ENCODE measurements at regions not wholly inside any gene's neighbourhood (a gene's known extent, or its start where the extent isn't known, plus 50 kb on each side); places are given as distances from the start of the nearest gene placed in this dataset.

- no peaks in the 10 kb centered on the region for H3K27me3 ChIP-seq (ENCODE audit: control insufficient read depth in 1 of 2, insufficient read depth in 2 of 2, low read length in 2 of 2)
- no peaks in the 10 kb centered on the region for H3K4me1 ChIP-seq (ENCODE audit: control insufficient read depth, insufficient read depth, low read length)
- H3K36me3 ChIP-seq (ENCODE audit: control insufficient read depth in 2 of 2, insufficient read depth in 2 of 2, low read length in 2 of 2) = no peaks in the 10 kb centered on the region
- no peak overlapping the region for H3K9ac ChIP-seq (ENCODE audit: low read length in 2 of 2)
- no peak overlapping the region for H3K4me3 ChIP-seq (ENCODE audit: low read length in 2 of 2)
- no peak overlapping the region for H3K27ac ChIP-seq (ENCODE audit: low read length)
- H3K9me3 ChIP-seq (ENCODE audit: control insufficient read depth in 2 of 2, low read length in 2 of 2) = peaks cover 4% of the 10 kb centered on the region in 2 donors
Measured at GRCh38 chr12:42769455-42769854, 179.9 kb upstream of the PRICKLE1 start.

DNA sequence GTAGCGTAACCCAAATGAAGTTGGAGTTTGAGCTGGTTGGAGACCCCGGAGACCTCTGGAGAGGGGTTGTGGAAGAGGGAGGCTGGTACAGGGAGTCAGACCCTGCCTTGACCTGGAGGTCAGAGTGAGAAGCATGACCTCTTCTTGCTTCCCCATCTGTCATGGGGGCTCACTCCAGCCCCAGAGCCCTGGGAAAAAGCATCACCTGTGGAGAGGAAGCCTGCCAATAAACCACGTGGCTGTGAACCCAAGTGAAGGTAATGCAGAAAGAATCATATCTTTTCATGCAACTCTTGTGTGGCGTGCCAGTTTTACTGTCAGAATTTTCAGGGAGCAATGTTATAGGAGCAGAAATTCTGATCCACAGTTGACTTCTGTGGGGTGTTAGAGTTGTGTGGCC lies 178.5 kb upstream of the PRICKLE1 start:
- H3K4me3 ChIP-seq (ENCODE audit: low read length in 2 of 2) = no peak overlapping the region
- no peak overlapping the region for H3K9ac ChIP-seq (ENCODE audit: low read length in 2 of 2)
- no peaks in the 10 kb centered on the region for H3K36me3 ChIP-seq (ENCODE audit: control insufficient read depth in 2 of 2, insufficient read depth in 2 of 2, low read length in 2 of 2)
- peaks cover 4% of the 10 kb centered on the region in 2 donors for H3K9me3 ChIP-seq (ENCODE audit: control insufficient read depth in 2 of 2, low read length in 2 of 2)
- H3K27me3 ChIP-seq (ENCODE audit: control insufficient read depth in 1 of 2, insufficient read depth in 2 of 2, low read length in 2 of 2) = no peaks in the 10 kb centered on the region
- no peaks in the 10 kb centered on the region for H3K4me1 ChIP-seq (ENCODE audit: control insufficient read depth, insufficient read depth, low read length)
- no peak overlapping the region for H3K27ac ChIP-seq (ENCODE audit: low read length)

DNA sequence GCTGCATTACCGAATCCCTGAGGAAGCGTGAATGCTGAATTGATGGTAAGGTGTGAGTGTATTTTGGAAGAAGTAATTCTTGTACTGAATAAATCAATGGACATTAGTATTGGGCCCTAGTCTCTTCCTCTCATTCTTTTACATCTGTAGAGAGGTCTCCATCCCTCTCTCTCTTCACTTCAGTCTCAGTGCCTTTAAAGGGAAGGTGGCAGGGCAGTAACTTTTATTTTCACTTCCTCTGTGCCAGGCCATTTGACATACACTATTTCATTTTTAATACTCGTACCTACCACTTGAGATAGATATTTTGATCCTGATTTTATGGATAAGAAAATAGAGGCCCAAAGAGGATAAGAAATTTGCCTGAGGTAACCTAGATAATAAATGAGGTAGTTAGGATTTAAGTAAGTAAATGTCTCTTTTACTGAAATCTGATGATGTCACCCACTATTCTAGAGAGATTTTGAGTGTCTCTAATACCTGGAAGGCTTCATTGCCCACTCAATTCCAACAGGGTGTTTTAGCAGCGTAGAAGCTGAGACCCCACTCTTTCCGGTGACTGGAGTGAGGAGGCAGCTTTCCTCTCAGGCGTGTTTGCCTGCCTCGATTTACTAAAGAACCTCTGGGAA lies 177.9 kb upstream of the PRICKLE1 start:
- no peaks in the 10 kb centered on the region for H3K36me3 ChIP-seq (ENCODE audit: control insufficient read depth in 2 of 2, insufficient read depth in 2 of 2, low read length in 2 of 2)
- no peak overlapping the region for H3K9ac ChIP-seq (ENCODE audit: low read length in 2 of 2)
- peaks cover 3 to 4% of the 10 kb centered on the region in 2 donors for H3K9me3 ChIP-seq (ENCODE audit: control insufficient read depth in 2 of 2, low read length in 2 of 2)
- no peak overlapping the region for H3K27ac ChIP-seq (ENCODE audit: low read length)
- H3K4me1 ChIP-seq (ENCODE audit: control insufficient read depth, insufficient read depth, low read length) = no peaks in the 10 kb centered on the region
- H3K27me3 ChIP-seq (ENCODE audit: control insufficient read depth in 1 of 2, insufficient read depth in 2 of 2, low read length in 2 of 2) = no peaks in the 10 kb centered on the region
- H3K4me3 ChIP-seq (ENCODE audit: low read length in 2 of 2) = no peak overlapping the region

DNA sequence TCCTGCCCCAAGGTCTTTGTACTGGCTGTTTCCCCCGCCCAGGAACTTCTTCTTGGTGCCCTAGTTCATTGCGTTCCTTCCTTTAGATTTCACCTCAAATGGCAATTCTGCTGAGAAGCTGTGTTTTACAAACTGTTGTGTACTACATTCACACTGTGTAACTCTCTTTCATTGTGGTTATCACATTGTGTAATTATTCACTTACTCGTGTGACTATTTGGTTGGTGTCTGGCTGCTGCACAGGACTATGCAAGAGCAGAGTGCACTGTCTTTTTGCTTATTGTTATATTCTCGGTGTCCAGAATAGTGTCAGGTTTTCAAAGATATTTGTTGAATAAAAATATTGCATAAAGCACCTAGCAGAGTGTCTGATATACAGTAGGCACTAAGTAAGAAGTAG lies 177.2 kb upstream of the PRICKLE1 start:
- Histone ChIP-seq H3K36me3 (ENCODE audit: control insufficient read depth in 2 of 2, insufficient read depth in 2 of 2, low read length in 2 of 2) (no peaks in the 10 kb centered on the region), H3K27ac (ENCODE audit: low read length) (no peak overlapping the region), H3K4me1 (ENCODE audit: control insufficient read depth, insufficient read depth, low read length) (no peaks in the 10 kb centered on the region), H3K9ac (ENCODE audit: low read length in 2 of 2) (no peak overlapping the region), H3K9me3 (ENCODE audit: control insufficient read depth in 2 of 2, low read length in 2 of 2) (no peaks in the 10 kb centered on the region), H3K4me3 (ENCODE audit: low read length in 2 of 2) (no peak overlapping the region), H3K27me3 (ENCODE audit: control insufficient read depth in 1 of 2, insufficient read depth in 2 of 2, low read length in 2 of 2) (no peaks in the 10 kb centered on the region)

GRCh38 chr12:42766026-42766425 lies 176.5 kb upstream of the PRICKLE1 start:
- Histone ChIP-seq H3K4me1 (ENCODE audit: control insufficient read depth, insufficient read depth, low read length) (no peaks in the 10 kb centered on the region), H3K4me3 (ENCODE audit: low read length in 2 of 2) (no peak overlapping the region), H3K9ac (ENCODE audit: low read length in 2 of 2) (no peak overlapping the region), H3K27me3 (ENCODE audit: control insufficient read depth in 1 of 2, insufficient read depth in 2 of 2, low read length in 2 of 2) (no peaks in the 10 kb centered on the region), H3K36me3 (ENCODE audit: control insufficient read depth in 2 of 2, insufficient read depth in 2 of 2, low read length in 2 of 2) (no peaks in the 10 kb centered on the region), H3K27ac (ENCODE audit: low read length) (no peak overlapping the region), H3K9me3 (ENCODE audit: control insufficient read depth in 2 of 2, low read length in 2 of 2) (no peaks in the 10 kb centered on the region)

DNA sequence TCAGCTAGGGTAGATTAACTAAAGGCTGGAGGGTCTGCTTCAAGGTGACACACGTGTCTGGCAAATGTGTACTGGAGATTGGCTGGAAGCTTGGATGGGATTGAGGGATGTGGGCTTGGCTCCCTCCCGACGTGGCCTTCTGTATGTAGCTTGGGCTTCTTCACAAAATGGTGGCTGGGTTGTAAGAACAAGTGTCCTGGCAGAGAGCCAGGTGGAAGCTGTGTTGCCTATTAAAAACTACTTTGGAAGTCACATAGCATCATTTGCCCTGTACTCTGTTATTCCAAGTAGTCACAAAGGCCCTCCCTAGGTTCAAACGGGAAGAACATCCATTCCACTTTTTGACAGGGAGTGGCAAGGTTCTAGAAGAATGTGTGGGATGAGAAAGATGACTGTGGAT lies 174.1 kb upstream of the PRICKLE1 start:
- no peak overlapping the region for H3K27ac ChIP-seq (ENCODE audit: low read length)
- peaks cover 4% of the 10 kb centered on the region for H3K4me1 ChIP-seq (ENCODE audit: control insufficient read depth, insufficient read depth, low read length)

DNA sequence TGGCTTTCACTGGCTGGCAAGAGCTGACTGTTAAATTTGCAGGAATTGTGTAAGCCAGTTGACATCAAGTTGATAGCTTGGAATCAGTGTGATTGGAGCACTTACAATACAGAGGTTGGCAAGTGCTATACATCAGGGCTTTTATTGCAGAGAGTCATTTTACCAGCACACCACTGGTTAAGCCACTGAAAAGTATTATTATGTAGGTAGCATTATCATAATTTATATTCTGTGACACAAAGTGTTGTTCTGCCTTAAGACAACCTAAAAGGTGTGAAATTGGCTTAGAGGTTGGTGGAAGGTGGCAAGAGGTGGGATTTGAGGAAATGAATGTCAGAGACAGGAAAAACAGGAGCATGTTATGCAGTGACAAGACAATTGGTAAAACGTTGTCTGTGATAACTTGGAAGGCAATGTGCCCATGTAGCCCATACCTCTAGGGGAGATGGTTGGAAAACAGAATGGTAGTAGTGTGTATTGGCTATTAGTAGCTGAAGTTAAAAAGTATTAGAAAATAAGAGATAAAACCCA lies 172.9 kb upstream of the PRICKLE1 start:
- Histone ChIP-seq H3K9ac (ENCODE audit: low read length in 2 of 2) (no peak overlapping the region), H3K4me3 (ENCODE audit: low read length in 2 of 2) (no peak overlapping the region), H3K27me3 (ENCODE audit: control insufficient read depth in 1 of 2, insufficient read depth in 2 of 2, low read length in 2 of 2) (no peaks in the 10 kb centered on the region), H3K27ac (ENCODE audit: low read length) (no peak overlapping the region), H3K36me3 (ENCODE audit: control insufficient read depth in 2 of 2, insufficient read depth in 2 of 2, low read length in 2 of 2) (no peaks in the 10 kb centered on the region), H3K4me1 (ENCODE audit: control insufficient read depth, insufficient read depth, low read length) (peaks cover 4% of the 10 kb centered on the region), H3K9me3 (ENCODE audit: control insufficient read depth in 2 of 2, low read length in 2 of 2) (no peaks in the 10 kb centered on the region)

More for the DNA sequence above, 174.1 kb upstream of the PRICKLE1 start:
- Histone ChIP-seq H3K27me3 (ENCODE audit: control insufficient read depth in 1 of 2, insufficient read depth in 2 of 2, low read length in 2 of 2) (no peaks in the 10 kb centered on the region), H3K9me3 (ENCODE audit: control insufficient read depth in 2 of 2, low read length in 2 of 2) (no peaks in the 10 kb centered on the region), H3K36me3 (ENCODE audit: control insufficient read depth in 2 of 2, insufficient read depth in 2 of 2, low read length in 2 of 2) (no peaks in the 10 kb centered on the region), H3K4me3 (ENCODE audit: low read length in 2 of 2) (no peak overlapping the region), H3K9ac (ENCODE audit: low read length in 2 of 2) (no peak overlapping the region)

- Histone ChIP-seq H3K9ac (ENCODE audit: low read length in 2 of 2) (no peak overlapping the region), H3K36me3 (ENCODE audit: control insufficient read depth in 2 of 2, insufficient read depth in 2 of 2, low read length in 2 of 2) (no peaks in the 10 kb centered on the region)
Measured at GRCh38 chr12:42761601-42762350, 172.2 kb upstream of the PRICKLE1 start.

DNA sequence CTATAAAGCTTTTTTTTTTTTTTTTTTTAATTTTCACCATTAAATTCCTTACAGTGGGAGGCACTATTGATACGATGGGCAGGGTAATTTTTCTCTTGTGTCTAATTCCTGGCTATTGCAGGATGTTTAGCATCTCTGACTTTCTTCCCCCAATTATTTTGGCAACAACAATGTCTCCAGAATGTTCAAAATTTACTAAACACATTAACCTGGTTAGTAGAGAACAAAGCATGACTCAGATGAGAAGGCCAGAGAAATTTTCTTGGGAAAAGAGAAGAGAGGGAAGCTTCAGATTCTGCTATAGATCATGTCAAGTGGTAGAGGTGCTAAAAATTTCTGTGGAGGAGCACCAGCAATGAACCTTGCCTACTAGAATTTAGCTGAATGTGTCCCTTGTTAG lies 171.5 kb upstream of the PRICKLE1 start:
- H3K9ac ChIP-seq (ENCODE audit: low read length in 2 of 2) = no peak overlapping the region
- no peaks in the 10 kb centered on the region for H3K9me3 ChIP-seq (ENCODE audit: control insufficient read depth in 2 of 2, low read length in 2 of 2)
- H3K4me1 ChIP-seq (ENCODE audit: control insufficient read depth, insufficient read depth, low read length) = peaks cover 4% of the 10 kb centered on the region
- H3K4me3 ChIP-seq (ENCODE audit: low read length in 2 of 2) = no peak overlapping the region
- no peaks in the 10 kb centered on the region for H3K27me3 ChIP-seq (ENCODE audit: control insufficient read depth in 1 of 2, insufficient read depth in 2 of 2, low read length in 2 of 2)
- no peaks in the 10 kb centered on the region for H3K36me3 ChIP-seq (ENCODE audit: control insufficient read depth in 2 of 2, insufficient read depth in 2 of 2, low read length in 2 of 2)
- no peak overlapping the region for H3K27ac ChIP-seq (ENCODE audit: low read length)

More at GRCh38 chr12:42761601-42762350, 172.2 kb upstream of the PRICKLE1 start:
- no peaks in the 10 kb centered on the region for H3K27me3 ChIP-seq (ENCODE audit: control insufficient read depth in 1 of 2, insufficient read depth in 2 of 2, low read length in 2 of 2)
- H3K4me3 ChIP-seq (ENCODE audit: low read length in 2 of 2) = no peak overlapping the region
- H3K27ac ChIP-seq (ENCODE audit: low read length) = no peak overlapping the region
- no peaks in the 10 kb centered on the region for H3K9me3 ChIP-seq (ENCODE audit: control insufficient read depth in 2 of 2, low read length in 2 of 2)
- peaks cover 4% of the 10 kb centered on the region for H3K4me1 ChIP-seq (ENCODE audit: control insufficient read depth, insufficient read depth, low read length)

- no peaks in the 10 kb centered on the region for H3K9me3 ChIP-seq (ENCODE audit: control insufficient read depth in 2 of 2, low read length in 2 of 2)
Measured at GRCh38 chr12:42760550-42760949, 171.0 kb upstream of the PRICKLE1 start.

More at GRCh38 chr12:42760550-42760949, 171.0 kb upstream of the PRICKLE1 start:
- peaks cover 4% of the 10 kb centered on the region for H3K4me1 ChIP-seq (ENCODE audit: control insufficient read depth, insufficient read depth, low read length)
- H3K4me3 ChIP-seq (ENCODE audit: low read length in 2 of 2) = no peak overlapping the region
- H3K27me3 ChIP-seq (ENCODE audit: control insufficient read depth in 1 of 2, insufficient read depth in 2 of 2, low read length in 2 of 2) = no peaks in the 10 kb centered on the region
- H3K9ac ChIP-seq (ENCODE audit: low read length in 2 of 2) = no peak overlapping the region
- no peaks in the 10 kb centered on the region for H3K36me3 ChIP-seq (ENCODE audit: control insufficient read depth in 2 of 2, insufficient read depth in 2 of 2, low read length in 2 of 2)
- no peak overlapping the region for H3K27ac ChIP-seq (ENCODE audit: low read length)
